GM12878 (cell line): ENCODE measurements at regions not wholly inside any gene's neighbourhood (a gene's known extent, or its start where the extent isn't known, plus 50 kb on each side); places are given as distances from the start of the nearest gene placed in this dataset.

Source experiments
- BCL11A ChIP-seq: IDR thresholded peaks from 2 replicates; pipeline ENCODE4 v1.6.1; 2011; ENCODE audit warnings: low read depth, low read length
- CBFB ChIP-seq: IDR thresholded peaks from 2 replicates; pipeline ENCODE4 v1.6.1; 2016; ENCODE audit warnings: antibody characterized with exemption, low read depth
- CHD2 ChIP-seq: IDR thresholded peaks from 2 replicates; pipeline ENCODE4 v1.6.1; 2011; ENCODE audit warnings: low read depth, low read length, improper control_type of control experiment, borderline replicate concordance
- MEF2A ChIP-seq: IDR thresholded peaks from 2 replicates; pipeline ENCODE4 v1.6.1; 2011; ENCODE audit warnings: low read depth, mild to moderate bottlenecking, low read length, moderate library complexity; ENCODE audit not compliant: insufficient read depth
- TBL1XR1 ChIP-seq: IDR thresholded peaks from 2 replicates; pipeline ENCODE4 v1.6.1; 2012; ENCODE audit warnings: low read depth, low read length, improper control_type of control experiment
- TF ChIP-seq, protein P1 (sequence below): fragments of 150-350 bp; IDR thresholded peaks from 2 replicates; pipeline ENCODE4 v1.6.1; 2016; ENCODE audit warnings: low read depth, low read length
- TF ChIP-seq, protein P2 (sequence below): fragments of 450-650 bp; IDR thresholded peaks from 2 replicates; pipeline ENCODE4 v1.6.1; 2016; ENCODE audit warnings: mild to moderate bottlenecking
- TF ChIP-seq, protein P3 (sequence below): fragments of 450-650 bp; conservative IDR thresholded peaks from 2 replicates; pipeline ENCODE4 v1.6.1; 2017; ENCODE audit warnings: mild to moderate bottlenecking, moderate library complexity

- TF ChIP-seq, protein P1, sequence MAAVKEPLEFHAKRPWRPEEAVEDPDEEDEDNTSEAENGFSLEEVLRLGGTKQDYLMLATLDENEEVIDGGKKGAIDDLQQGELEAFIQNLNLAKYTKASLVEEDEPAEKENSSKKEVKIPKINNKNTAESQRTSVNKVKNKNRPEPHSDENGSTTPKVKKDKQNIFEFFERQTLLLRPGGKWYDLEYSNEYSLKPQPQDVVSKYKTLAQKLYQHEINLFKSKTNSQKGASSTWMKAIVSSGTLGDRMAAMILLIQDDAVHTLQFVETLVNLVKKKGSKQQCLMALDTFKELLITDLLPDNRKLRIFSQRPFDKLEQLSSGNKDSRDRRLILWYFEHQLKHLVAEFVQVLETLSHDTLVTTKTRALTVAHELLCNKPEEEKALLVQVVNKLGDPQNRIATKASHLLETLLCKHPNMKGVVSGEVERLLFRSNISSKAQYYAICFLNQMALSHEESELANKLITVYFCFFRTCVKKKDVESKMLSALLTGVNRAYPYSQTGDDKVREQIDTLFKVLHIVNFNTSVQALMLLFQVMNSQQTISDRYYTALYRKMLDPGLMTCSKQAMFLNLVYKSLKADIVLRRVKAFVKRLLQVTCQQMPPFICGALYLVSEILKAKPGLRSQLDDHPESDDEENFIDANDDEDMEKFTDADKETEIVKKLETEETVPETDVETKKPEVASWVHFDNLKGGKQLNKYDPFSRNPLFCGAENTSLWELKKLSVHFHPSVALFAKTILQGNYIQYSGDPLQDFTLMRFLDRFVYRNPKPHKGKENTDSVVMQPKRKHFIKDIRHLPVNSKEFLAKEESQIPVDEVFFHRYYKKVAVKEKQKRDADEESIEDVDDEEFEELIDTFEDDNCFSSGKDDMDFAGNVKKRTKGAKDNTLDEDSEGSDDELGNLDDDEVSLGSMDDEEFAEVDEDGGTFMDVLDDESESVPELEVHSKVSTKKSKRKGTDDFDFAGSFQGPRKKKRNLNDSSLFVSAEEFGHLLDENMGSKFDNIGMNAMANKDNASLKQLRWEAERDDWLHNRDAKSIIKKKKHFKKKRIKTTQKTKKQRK = no peak
- TF ChIP-seq, protein P2, sequence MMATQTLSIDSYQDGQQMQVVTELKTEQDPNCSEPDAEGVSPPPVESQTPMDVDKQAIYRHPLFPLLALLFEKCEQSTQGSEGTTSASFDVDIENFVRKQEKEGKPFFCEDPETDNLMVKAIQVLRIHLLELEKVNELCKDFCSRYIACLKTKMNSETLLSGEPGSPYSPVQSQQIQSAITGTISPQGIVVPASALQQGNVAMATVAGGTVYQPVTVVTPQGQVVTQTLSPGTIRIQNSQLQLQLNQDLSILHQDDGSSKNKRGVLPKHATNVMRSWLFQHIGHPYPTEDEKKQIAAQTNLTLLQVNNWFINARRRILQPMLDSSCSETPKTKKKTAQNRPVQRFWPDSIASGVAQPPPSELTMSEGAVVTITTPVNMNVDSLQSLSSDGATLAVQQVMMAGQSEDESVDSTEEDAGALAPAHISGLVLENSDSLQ = peak; percentile 68
- TF ChIP-seq TBL1XR1 = no peak
- TF ChIP-seq, protein P3, sequence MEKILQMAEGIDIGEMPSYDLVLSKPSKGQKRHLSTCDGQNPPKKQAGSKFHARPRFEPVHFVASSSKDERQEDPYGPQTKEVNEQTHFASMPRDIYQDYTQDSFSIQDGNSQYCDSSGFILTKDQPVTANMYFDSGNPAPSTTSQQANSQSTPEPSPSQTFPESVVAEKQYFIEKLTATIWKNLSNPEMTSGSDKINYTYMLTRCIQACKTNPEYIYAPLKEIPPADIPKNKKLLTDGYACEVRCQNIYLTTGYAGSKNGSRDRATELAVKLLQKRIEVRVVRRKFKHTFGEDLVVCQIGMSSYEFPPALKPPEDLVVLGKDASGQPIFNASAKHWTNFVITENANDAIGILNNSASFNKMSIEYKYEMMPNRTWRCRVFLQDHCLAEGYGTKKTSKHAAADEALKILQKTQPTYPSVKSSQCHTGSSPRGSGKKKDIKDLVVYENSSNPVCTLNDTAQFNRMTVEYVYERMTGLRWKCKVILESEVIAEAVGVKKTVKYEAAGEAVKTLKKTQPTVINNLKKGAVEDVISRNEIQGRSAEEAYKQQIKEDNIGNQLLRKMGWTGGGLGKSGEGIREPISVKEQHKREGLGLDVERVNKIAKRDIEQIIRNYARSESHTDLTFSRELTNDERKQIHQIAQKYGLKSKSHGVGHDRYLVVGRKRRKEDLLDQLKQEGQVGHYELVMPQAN = no peak
- no peak for TF ChIP-seq MEF2A
- peak; percentile 44; the same call in 1 of the 2 replicates for TF ChIP-seq CHD2
- TF ChIP-seq CBFB = peak; percentile 68; the same call in 1 of the 2 replicates
- TF ChIP-seq BCL11A = no peak
Observed at GRCh38 chr14:106844608-106845285, 1318.4 kb downstream of the TMEM121 start (continued).
